Mesenteric fat pad (tissue), 1 donor: ENCODE measurements at regions not wholly inside any gene's neighbourhood (a gene's known extent, or its start where the extent isn't known, plus 50 kb on each side); places are given as distances from the start of the nearest gene placed in this dataset.
"Not testable (repeated sequence)": the region's sequence is repeated elsewhere in the genome, so short reads cannot be mapped to it uniquely, and the experiment has no call there.

Source experiments
- DNase-seq: peaks from one replicate; pipeline ENCODE4 v3.0.0-alpha.2; 2020; ENCODE audit warnings: low spot score
- donor health status: DM: yes; HTN: yes; CAD: no.

GRCh38 chr1:234802586-234802985 is 192.6 kb upstream of the IRF2BP2 start:
- DNase-seq, result not testable (repeated sequence)

GRCh38 chr1:234801636-234802035 is 191.7 kb upstream of the IRF2BP2 start:
- DNase-seq, result not testable (repeated sequence)

GRCh38 chr1:234801147-234801546 is 191.2 kb upstream of the IRF2BP2 start:
- not testable (repeated sequence) for DNase-seq

GRCh38 chr1:234800563-234800962 is 190.6 kb upstream of the IRF2BP2 start:
- DNase-seq, result not testable (repeated sequence)

- DNase-seq, result not testable (repeated sequence)
Measured at GRCh38 chr1:234799021-234799689, 189.2 kb upstream of the IRF2BP2 start.

GRCh38 chr1:234797216-234797615 is 187.2 kb upstream of the IRF2BP2 start:
- DNase-seq, result not testable (repeated sequence)

- not testable (repeated sequence) for DNase-seq
Measured at GRCh38 chr1:234796438-234796792, 186.4 kb upstream of the IRF2BP2 start.

GRCh38 chr1:234795711-234796437 is 185.9 kb upstream of the IRF2BP2 start:
- not testable (repeated sequence) for DNase-seq

- DNase-seq, result not testable (repeated sequence)
Measured at GRCh38 chr1:234795007-234795406, 185.0 kb upstream of the IRF2BP2 start.

- not testable (repeated sequence) for DNase-seq
Measured at GRCh38 chr1:234794452-234794851, 184.5 kb upstream of the IRF2BP2 start.

GRCh38 chr1:234793924-234794323 is 183.9 kb upstream of the IRF2BP2 start:
- not testable (repeated sequence) for DNase-seq

GRCh38 chr1:234792221-234792864 is 182.4 kb upstream of the IRF2BP2 start:
- not testable (repeated sequence) for DNase-seq

- not testable (repeated sequence) for DNase-seq
Measured at GRCh38 chr1:234791615-234792014, 181.6 kb upstream of the IRF2BP2 start.

- not testable (repeated sequence) for DNase-seq
Measured at GRCh38 chr1:234790333-234790732, 180.4 kb upstream of the IRF2BP2 start.

GRCh38 chr1:234787011-234787584 is 177.1 kb upstream of the IRF2BP2 start:
- DNase-seq, result not testable (repeated sequence)

- not testable (repeated sequence) for DNase-seq
Measured at GRCh38 chr1:234785922-234786321, 175.9 kb upstream of the IRF2BP2 start.

GRCh38 chr1:234785471-234785919 is 175.5 kb upstream of the IRF2BP2 start:
- not testable (repeated sequence) for DNase-seq

GRCh38 chr1:234784108-234784507 is 174.1 kb upstream of the IRF2BP2 start:
- not testable (repeated sequence) for DNase-seq

- peak; percentile 89 for DNase-seq
Measured at GRCh38 chr1:234782791-234783190, 172.8 kb upstream of the IRF2BP2 start.

GRCh38 chr1:234782105-234782751 is 172.2 kb upstream of the IRF2BP2 start:
- peak; percentile 88 for DNase-seq
